Activated T-cell treated with anti-CD3 and anti-CD28 coated beads, Interleukin-2, amount 50 U/mL, for 24 hours (primary cell): ENCODE measurements at regions not wholly inside any gene's neighbourhood (a gene's known extent, or its start where the extent isn't known, plus 50 kb on each side); places are given as distances from the start of the nearest gene placed in this dataset.
"Not testable (repeated sequence)": the region's sequence is repeated elsewhere in the genome, so short reads cannot be mapped to it uniquely, and the experiment has no call there.

Experiments used
- DNase-seq: peaks from one replicate; pipeline ENCODE4 v3.0.0-alpha.2; 2020
- H3K27ac Mint-ChIP-seq: 2 replicates; pipeline ENCODE4 v1.8.0; 2020; ENCODE audit warnings: mild to moderate bottlenecking, mixed read lengths
- H3K27me3 Mint-ChIP-seq: 2 replicates; pipeline ENCODE4 v1.8.0; 2020; ENCODE audit warnings: mixed read lengths
- H3K36me3 Mint-ChIP-seq: 2 replicates; pipeline ENCODE4 v1.8.0; 2020; ENCODE audit warnings: low read depth, mixed read lengths
- H3K4me1 Mint-ChIP-seq: 2 replicates; pipeline ENCODE4 v1.8.0; 2020; ENCODE audit warnings: low read depth, mixed read lengths
- H3K4me3 Mint-ChIP-seq: 2 replicates; pipeline ENCODE4 v1.8.0; 2020; ENCODE audit warnings: mild to moderate bottlenecking, moderate library complexity, mixed read lengths
- H3K9me3 Mint-ChIP-seq: 2 replicates; pipeline ENCODE4 v1.8.0; 2020; ENCODE audit warnings: mixed read lengths

- H3K27ac Mint-ChIP-seq = no peak overlapping the region
- peaks cover 5% of the 10 kb centered on the region for H3K9me3 Mint-ChIP-seq
- H3K4me1 Mint-ChIP-seq = no peaks in the 10 kb centered on the region
- no peak overlapping the region for H3K4me3 Mint-ChIP-seq
- no peaks in the 10 kb centered on the region for H3K27me3 Mint-ChIP-seq
- no peak for DNase-seq
- no peaks in the 10 kb centered on the region for H3K36me3 Mint-ChIP-seq
Observed at GRCh38 chr3:5977331-5977730, 789.8 kb downstream of the EDEM1 start.

DNA sequence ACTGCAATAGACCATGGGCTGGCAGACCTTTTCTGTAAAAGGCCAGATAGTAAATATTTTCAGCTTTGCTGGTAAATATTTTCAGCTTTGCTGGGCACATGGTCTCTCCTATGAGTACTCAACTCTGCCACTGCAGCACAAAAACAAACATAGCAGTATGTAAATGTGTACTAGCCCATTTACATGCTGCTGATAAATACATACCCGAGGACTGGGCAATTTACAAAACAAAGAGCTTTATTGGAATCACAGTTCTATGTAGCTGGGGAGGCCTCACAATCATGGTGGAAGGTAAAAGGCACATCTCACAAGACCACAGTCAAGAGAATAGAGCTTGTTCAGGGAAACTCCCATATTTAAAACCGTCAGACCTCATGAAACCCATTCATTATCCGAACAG, 793.0 kb downstream of the EDEM1 start:
- Mint-ChIP-seq H3K36me3 (no peaks in the 10 kb centered on the region), H3K4me1 (no peaks in the 10 kb centered on the region), H3K27me3 (no peaks in the 10 kb centered on the region), H3K9me3 (peaks cover 7% of the 10 kb centered on the region), H3K4me3 (no peak overlapping the region), H3K27ac (no peak overlapping the region)
- DNase-seq = no peak

- no peaks in the 10 kb centered on the region for H3K36me3 Mint-ChIP-seq
- no peaks in the 10 kb centered on the region for H3K27me3 Mint-ChIP-seq
- no peak overlapping the region for H3K27ac Mint-ChIP-seq
- no peak for DNase-seq
- no peaks in the 10 kb centered on the region for H3K4me1 Mint-ChIP-seq
- peaks cover 10% of the 10 kb centered on the region for H3K9me3 Mint-ChIP-seq
- no peak overlapping the region for H3K4me3 Mint-ChIP-seq
Observed at GRCh38 chr3:5994651-5995050, 807.1 kb downstream of the EDEM1 start.

- Mint-ChIP-seq H3K4me3 (no peak overlapping the region), H3K27me3 (no peaks in the 10 kb centered on the region), H3K9me3 (peaks cover 23% of the 10 kb centered on the region), H3K27ac (no peak overlapping the region), H3K4me1 (no peaks in the 10 kb centered on the region), H3K36me3 (no peaks in the 10 kb centered on the region)
- DNase-seq = no peak
Observed at GRCh38 chr3:6018456-6018855, 830.9 kb downstream of the EDEM1 start.

- Mint-ChIP-seq H3K27me3 (no peaks in the 10 kb centered on the region), H3K36me3 (no peaks in the 10 kb centered on the region), H3K4me1 (no peaks in the 10 kb centered on the region), H3K27ac (no peak overlapping the region), H3K4me3 (no peak overlapping the region), H3K9me3 (peaks cover 30% of the 10 kb centered on the region)
- no peak for DNase-seq
Observed at GRCh38 chr3:6022621-6023020, 835.1 kb downstream of the EDEM1 start.

DNA sequence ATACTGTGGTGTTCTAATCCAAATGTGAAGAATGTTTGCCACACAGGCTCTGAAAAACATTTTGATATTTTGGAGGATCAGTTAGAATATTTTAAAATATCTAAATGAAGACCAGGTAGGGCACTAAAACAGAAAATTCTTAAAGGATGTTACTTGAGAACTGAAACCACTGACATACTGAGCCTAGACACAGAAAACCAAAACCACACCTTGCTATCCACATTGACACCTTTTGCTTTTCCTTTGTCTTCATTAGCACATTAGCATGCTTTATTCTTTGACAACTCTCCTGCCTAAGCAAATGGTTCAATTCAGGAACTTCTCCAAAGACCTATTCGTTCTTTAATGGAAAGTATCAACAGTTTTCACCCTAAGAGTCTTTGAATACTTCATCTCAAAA, 835.9 kb upstream of the GRM7 start:
- H3K9me3 Mint-ChIP-seq = peaks cover 30% of the 10 kb centered on the region
- no peaks in the 10 kb centered on the region for H3K36me3 Mint-ChIP-seq
- no peak for DNase-seq
- H3K4me1 Mint-ChIP-seq = no peaks in the 10 kb centered on the region
- no peak overlapping the region for H3K27ac Mint-ChIP-seq
- H3K27me3 Mint-ChIP-seq = no peaks in the 10 kb centered on the region
- H3K4me3 Mint-ChIP-seq = no peak overlapping the region

GRCh38 chr3:6030648-6031047, 830.3 kb upstream of the GRM7 start:
- peaks cover 21% of the 10 kb centered on the region for H3K9me3 Mint-ChIP-seq
- H3K36me3 Mint-ChIP-seq, H3K27me3 Mint-ChIP-seq, DNase-seq, H3K4me1 Mint-ChIP-seq, H3K27ac Mint-ChIP-seq, H3K4me3 Mint-ChIP-seq: not testable (repeated sequence)

- DNase-seq = no peak
- Mint-ChIP-seq H3K27me3 (no peaks in the 10 kb centered on the region), H3K27ac (no peak overlapping the region), H3K4me1 (no peaks in the 10 kb centered on the region), H3K36me3 (no peaks in the 10 kb centered on the region), H3K9me3 (peaks cover 15% of the 10 kb centered on the region), H3K4me3 (no peak overlapping the region)
Observed at GRCh38 chr3:6035626-6036025, 825.3 kb upstream of the GRM7 start.

- no peak for DNase-seq
- Mint-ChIP-seq H3K27ac (no peak overlapping the region), H3K4me1 (no peaks in the 10 kb centered on the region)
Observed at GRCh38 chr3:6039971-6040370, 820.9 kb upstream of the GRM7 start.

DNA sequence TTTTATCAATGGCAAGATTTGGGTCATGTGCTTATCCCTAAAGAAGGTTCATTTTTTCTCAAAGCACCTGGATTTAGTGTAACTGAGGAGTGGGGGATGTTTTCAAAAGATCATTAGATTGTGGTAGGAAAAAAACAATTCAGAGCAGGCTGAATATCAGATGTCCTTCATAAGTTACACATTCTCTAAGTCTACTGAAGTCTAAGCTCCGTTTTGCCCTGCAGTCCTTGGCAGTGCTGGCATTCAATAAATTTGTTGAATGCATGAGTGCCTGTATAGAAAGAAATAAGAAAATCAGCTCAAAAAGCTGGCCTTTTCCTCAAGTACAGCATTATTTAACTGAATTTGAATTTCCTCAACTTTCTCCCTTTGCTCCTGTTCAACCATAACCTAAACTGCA, 819.0 kb upstream of the GRM7 start:
- no peak overlapping the region for H3K27ac Mint-ChIP-seq
- H3K27me3 Mint-ChIP-seq = no peaks in the 10 kb centered on the region
- H3K4me3 Mint-ChIP-seq = no peak overlapping the region
- H3K9me3 Mint-ChIP-seq = peaks cover 8% of the 10 kb centered on the region
- DNase-seq = no peak
- no peaks in the 10 kb centered on the region for H3K36me3 Mint-ChIP-seq
- no peaks in the 10 kb centered on the region for H3K4me1 Mint-ChIP-seq

More at GRCh38 chr3:6039971-6040370, 820.9 kb upstream of the GRM7 start:
- H3K36me3 Mint-ChIP-seq = no peaks in the 10 kb centered on the region
- H3K9me3 Mint-ChIP-seq = peaks cover 8% of the 10 kb centered on the region
- no peaks in the 10 kb centered on the region for H3K27me3 Mint-ChIP-seq
- no peak overlapping the region for H3K4me3 Mint-ChIP-seq

GRCh38 chr3:6047016-6047415, 813.9 kb upstream of the GRM7 start:
- H3K4me3 Mint-ChIP-seq = no peak overlapping the region
- H3K36me3 Mint-ChIP-seq = no peaks in the 10 kb centered on the region
- no peak for DNase-seq
- H3K27me3 Mint-ChIP-seq = no peaks in the 10 kb centered on the region
- peaks cover 29% of the 10 kb centered on the region for H3K9me3 Mint-ChIP-seq
- no peak overlapping the region for H3K27ac Mint-ChIP-seq
- no peaks in the 10 kb centered on the region for H3K4me1 Mint-ChIP-seq

GRCh38 chr3:6060251-6060650, 800.7 kb upstream of the GRM7 start:
- DNase-seq = no peak
- Mint-ChIP-seq H3K9me3 (peaks cover 5% of the 10 kb centered on the region), H3K27ac (no peak overlapping the region), H3K4me3 (no peak overlapping the region), H3K4me1 (no peaks in the 10 kb centered on the region), H3K36me3 (no peaks in the 10 kb centered on the region), H3K27me3 (no peaks in the 10 kb centered on the region)

DNA sequence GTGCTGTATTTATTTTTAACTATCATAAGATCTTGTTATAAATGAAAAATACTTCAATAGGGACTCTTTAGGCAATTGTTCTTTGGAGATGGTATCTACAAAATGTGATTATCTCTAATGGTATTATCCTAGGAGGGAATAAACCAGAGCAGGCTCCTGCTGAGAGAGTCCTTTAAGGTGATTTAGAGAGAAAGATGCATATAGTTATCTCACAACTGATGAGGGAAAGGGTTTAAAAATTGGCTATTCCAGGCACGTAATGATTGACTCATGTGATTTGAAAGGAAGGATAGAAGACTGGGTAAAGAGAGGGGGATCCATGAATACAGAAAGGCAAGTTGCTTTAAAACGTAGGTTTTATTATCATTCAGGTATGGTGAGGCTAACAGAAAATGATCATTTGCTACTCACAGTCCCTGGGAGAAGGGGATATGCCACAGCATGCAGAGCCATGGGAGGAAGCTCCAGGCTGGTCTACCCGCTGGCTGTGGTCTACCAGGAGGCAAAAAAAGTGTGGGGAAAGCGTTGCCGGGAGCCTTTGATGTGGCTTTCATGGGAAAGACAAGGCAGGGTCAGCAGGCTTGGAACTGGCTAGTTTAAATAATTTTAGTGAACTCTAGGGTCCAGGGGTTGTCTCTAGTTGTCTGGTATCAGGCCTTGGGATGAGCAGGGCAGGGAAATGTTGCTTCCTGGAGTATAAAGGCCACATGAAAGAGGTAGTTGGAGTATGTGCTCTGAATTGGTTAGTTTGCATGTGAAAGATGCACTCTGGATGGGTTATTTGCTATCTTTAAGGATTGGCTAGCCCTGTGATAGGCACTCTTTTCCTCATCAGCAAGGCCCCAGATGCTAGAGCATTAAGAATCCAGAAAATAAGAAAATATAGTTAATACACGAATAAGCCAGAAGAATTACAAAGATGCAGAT, 798.4 kb upstream of the GRM7 start:
- H3K36me3 Mint-ChIP-seq = no peaks in the 10 kb centered on the region
- H3K27ac Mint-ChIP-seq = no peak overlapping the region
- H3K4me3 Mint-ChIP-seq = no peak overlapping the region
- H3K27me3 Mint-ChIP-seq = no peaks in the 10 kb centered on the region
- no peaks in the 10 kb centered on the region for H3K4me1 Mint-ChIP-seq
- peaks cover 5% of the 10 kb centered on the region for H3K9me3 Mint-ChIP-seq
- no peak for DNase-seq

- Mint-ChIP-seq H3K36me3 (no peaks in the 10 kb centered on the region), H3K4me3 (no peak overlapping the region), H3K27me3 (no peaks in the 10 kb centered on the region), H3K9me3 (no peaks in the 10 kb centered on the region), H3K4me1 (no peaks in the 10 kb centered on the region), H3K27ac (no peak overlapping the region)
- no peak for DNase-seq
Observed at GRCh38 chr3:6066397-6066796, 794.5 kb upstream of the GRM7 start.

- H3K4me1 Mint-ChIP-seq, DNase-seq, H3K27me3 Mint-ChIP-seq, H3K4me3 Mint-ChIP-seq, H3K27ac Mint-ChIP-seq, H3K9me3 Mint-ChIP-seq, H3K36me3 Mint-ChIP-seq: not testable (repeated sequence)
Observed at GRCh38 chr3:6066868-6067578, 793.9 kb upstream of the GRM7 start.
